ELR (cell line): ENCODE measurements at regions not wholly inside any gene's neighbourhood (a gene's known extent, or its start where the extent isn't known, plus 50 kb on each side); places are given as distances from the start of the nearest gene placed in this dataset.

Experiments used
- DNase-seq: peaks from one replicate; pipeline ENCODE4 v3.0.0-alpha.2; 2015; ENCODE audit warnings: low read depth

- no peak for DNase-seq
Observed at GRCh38 chr4:46684041-46684440, 225.0 kb downstream of the COX7B2 start.

- no peak for DNase-seq
Observed at GRCh38 chr4:46676364-46676763, 232.7 kb downstream of the COX7B2 start.

GRCh38 chr4:46674326-46674725, 234.7 kb downstream of the COX7B2 start:
- no peak for DNase-seq

GRCh38 chr4:46667790-46668189, 241.3 kb downstream of the COX7B2 start:
- DNase-seq: no peak

GRCh38 chr4:46656071-46656470, 253.0 kb downstream of the COX7B2 start:
- DNase-seq: no peak

GRCh38 chr4:46653842-46654241, 255.2 kb downstream of the COX7B2 start:
- no peak for DNase-seq

GRCh38 chr4:46649390-46649789, 259.5 kb upstream of the GABRA2 start:
- DNase-seq: no peak

GRCh38 chr4:46648088-46648744, 258.3 kb upstream of the GABRA2 start:
- DNase-seq: peak; percentile 15

GRCh38 chr4:46645126-46645525, 255.2 kb upstream of the GABRA2 start:
- no peak for DNase-seq
